ENCODE measurements at regions not wholly inside any gene's neighbourhood (a gene's known extent, or its start where the extent isn't known, plus 50 kb on each side); places are given as distances from the start of the nearest gene placed in this dataset.

DNA sequence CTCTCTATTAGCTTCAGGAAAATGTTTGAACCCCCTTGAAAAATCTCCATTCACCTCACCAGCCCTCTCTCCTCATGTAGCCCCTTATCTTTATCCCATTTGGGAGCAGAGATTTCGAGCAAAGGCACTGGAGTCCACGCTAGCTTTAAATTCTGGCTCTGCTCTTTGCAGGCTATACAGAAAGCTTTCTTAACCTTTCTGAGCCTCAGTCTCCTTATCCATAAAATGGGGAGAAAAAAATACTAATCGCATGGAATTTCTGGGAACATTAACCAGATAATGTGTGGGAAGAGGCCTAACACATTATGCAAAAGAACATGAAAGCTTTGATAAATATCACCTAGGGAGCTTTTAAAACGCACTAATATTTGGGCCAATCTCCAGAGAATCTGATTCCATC is 476.3 kb upstream of the CDH5 start:
- TF ChIP-seq CEBPB (IDR thresholded peaks at IDR 0.05) (no peak), NFIC (IDR thresholded peaks at IDR 0.05) (no peak), FOXM1 (IDR thresholded peaks at IDR 0.05; ENCODE audit: borderline replicate concordance, low read depth) (no peak), RAD21 (IDR thresholded peaks at IDR 0.05; ENCODE audit: low read depth) (no peak)

- TF ChIP-seq MAX (IDR thresholded peaks at IDR 0.05), result no peak
Observed at GRCh38 chr16:65889533-65889966, 476.9 kb upstream of the CDH5 start.

GRCh38 chr16:65888201-65888600 is 478.3 kb upstream of the CDH5 start:
- TF ChIP-seq EP300 (IDR thresholded peaks at IDR 0.05; ENCODE audit: borderline replicate concordance) (no peak), ZBTB7A (IDR thresholded peaks at IDR 0.05; ENCODE audit: low read depth) (no peak), TEAD4 (IDR thresholded peaks at IDR 0.05) (no peak), NFIC (IDR thresholded peaks at IDR 0.05) (no peak), USF1 (IDR thresholded peaks at IDR 0.05) (no peak), YY1 (IDR thresholded peaks at IDR 0.05; ENCODE audit: low read depth) (no peak), CREB1 (IDR thresholded peaks at IDR 0.05; ENCODE audit: low read depth) (no peak), CEBPB (IDR thresholded peaks at IDR 0.05) (no peak), RAD21 (IDR thresholded peaks at IDR 0.05; ENCODE audit: low read depth) (no peak), MAX (IDR thresholded peaks at IDR 0.05) (no peak), TCF12 (IDR thresholded peaks at IDR 0.05; ENCODE audit: low read depth) (no peak), FOXM1 (IDR thresholded peaks at IDR 0.05; ENCODE audit: borderline replicate concordance, low read depth) (no peak), TAF1 (IDR thresholded peaks at IDR 0.05; ENCODE audit: low read depth) (no peak), EGR1 (IDR thresholded peaks at IDR 0.05) (no peak)
- TF ChIP-seq, protein P1, sequence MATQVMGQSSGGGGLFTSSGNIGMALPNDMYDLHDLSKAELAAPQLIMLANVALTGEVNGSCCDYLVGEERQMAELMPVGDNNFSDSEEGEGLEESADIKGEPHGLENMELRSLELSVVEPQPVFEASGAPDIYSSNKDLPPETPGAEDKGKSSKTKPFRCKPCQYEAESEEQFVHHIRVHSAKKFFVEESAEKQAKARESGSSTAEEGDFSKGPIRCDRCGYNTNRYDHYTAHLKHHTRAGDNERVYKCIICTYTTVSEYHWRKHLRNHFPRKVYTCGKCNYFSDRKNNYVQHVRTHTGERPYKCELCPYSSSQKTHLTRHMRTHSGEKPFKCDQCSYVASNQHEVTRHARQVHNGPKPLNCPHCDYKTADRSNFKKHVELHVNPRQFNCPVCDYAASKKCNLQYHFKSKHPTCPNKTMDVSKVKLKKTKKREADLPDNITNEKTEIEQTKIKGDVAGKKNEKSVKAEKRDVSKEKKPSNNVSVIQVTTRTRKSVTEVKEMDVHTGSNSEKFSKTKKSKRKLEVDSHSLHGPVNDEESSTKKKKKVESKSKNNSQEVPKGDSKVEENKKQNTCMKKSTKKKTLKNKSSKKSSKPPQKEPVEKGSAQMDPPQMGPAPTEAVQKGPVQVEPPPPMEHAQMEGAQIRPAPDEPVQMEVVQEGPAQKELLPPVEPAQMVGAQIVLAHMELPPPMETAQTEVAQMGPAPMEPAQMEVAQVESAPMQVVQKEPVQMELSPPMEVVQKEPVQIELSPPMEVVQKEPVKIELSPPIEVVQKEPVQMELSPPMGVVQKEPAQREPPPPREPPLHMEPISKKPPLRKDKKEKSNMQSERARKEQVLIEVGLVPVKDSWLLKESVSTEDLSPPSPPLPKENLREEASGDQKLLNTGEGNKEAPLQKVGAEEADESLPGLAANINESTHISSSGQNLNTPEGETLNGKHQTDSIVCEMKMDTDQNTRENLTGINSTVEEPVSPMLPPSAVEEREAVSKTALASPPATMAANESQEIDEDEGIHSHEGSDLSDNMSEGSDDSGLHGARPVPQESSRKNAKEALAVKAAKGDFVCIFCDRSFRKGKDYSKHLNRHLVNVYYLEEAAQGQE (IDR thresholded peaks at IDR 0.05; ENCODE audit: low read depth), result no peak

DNA sequence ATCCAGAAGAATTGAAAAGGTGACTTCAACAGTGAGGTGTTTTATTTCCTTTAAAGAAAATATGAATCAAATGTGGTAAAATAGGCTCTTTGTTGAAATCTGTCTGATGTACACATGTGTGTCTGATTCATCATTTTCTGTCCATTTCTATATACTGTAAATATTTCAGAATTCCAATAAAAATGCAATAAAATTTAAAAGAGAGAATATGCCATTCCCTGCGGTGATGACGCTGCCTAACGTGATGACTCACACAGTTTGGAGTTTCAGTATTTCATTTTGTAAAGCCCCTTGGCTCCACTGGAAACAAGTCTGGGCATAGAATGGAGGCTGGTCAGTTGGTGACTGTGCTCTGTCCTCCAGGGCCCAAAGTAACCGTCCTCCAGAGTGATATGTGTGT is 482.5 kb upstream of the CDH5 start:
- TF ChIP-seq, protein P1 (IDR thresholded peaks at IDR 0.05; ENCODE audit: low read depth), result no peak
- no peak for TF ChIP-seq YY1 (IDR thresholded peaks at IDR 0.05; ENCODE audit: low read depth)
- TF ChIP-seq MAX (IDR thresholded peaks at IDR 0.05), result no peak
- no peak for TF ChIP-seq EGR1 (IDR thresholded peaks at IDR 0.05)
- TF ChIP-seq ZBTB7A (IDR thresholded peaks at IDR 0.05; ENCODE audit: low read depth), result no peak
- TF ChIP-seq RAD21 (IDR thresholded peaks at IDR 0.05; ENCODE audit: low read depth), result no peak
- no peak for TF ChIP-seq TEAD4 (IDR thresholded peaks at IDR 0.05)
- TF ChIP-seq NFIC (IDR thresholded peaks at IDR 0.05), result no peak
- no peak for TF ChIP-seq CREB1 (IDR thresholded peaks at IDR 0.05; ENCODE audit: low read depth)
- no peak for TF ChIP-seq TAF1 (IDR thresholded peaks at IDR 0.05; ENCODE audit: low read depth)

GRCh38 chr16:65878347-65878746 is 488.1 kb upstream of the CDH5 start:
- no peak for TF ChIP-seq FOXM1 (IDR thresholded peaks at IDR 0.05; ENCODE audit: borderline replicate concordance, low read depth)
- no peak for TF ChIP-seq TEAD4 (IDR thresholded peaks at IDR 0.05)
- no peak for TF ChIP-seq CREB1 (IDR thresholded peaks at IDR 0.05; ENCODE audit: low read depth)
- TF ChIP-seq EGR1 (IDR thresholded peaks at IDR 0.05), result no peak
- TF ChIP-seq EP300 (IDR thresholded peaks at IDR 0.05; ENCODE audit: borderline replicate concordance), result no peak
- TF ChIP-seq ZBTB7A (IDR thresholded peaks at IDR 0.05; ENCODE audit: low read depth), result no peak
- TF ChIP-seq NFIC (IDR thresholded peaks at IDR 0.05), result no peak
- TF ChIP-seq RAD21 (IDR thresholded peaks at IDR 0.05; ENCODE audit: low read depth), result no peak
- TF ChIP-seq USF1 (IDR thresholded peaks at IDR 0.05), result no peak
- TF ChIP-seq, protein P1 (IDR thresholded peaks at IDR 0.05; ENCODE audit: low read depth), result no peak
- TF ChIP-seq TCF12 (IDR thresholded peaks at IDR 0.05; ENCODE audit: low read depth), result no peak
- TF ChIP-seq MAX (IDR thresholded peaks at IDR 0.05), result no peak

Measured in Ishikawa (cell line).